ENCODE measurements at regions not wholly inside any gene's neighbourhood (a gene's known extent, or its start where the extent isn't known, plus 50 kb on each side); places are given as distances from the start of the nearest gene placed in this dataset.

- no peak for FAIRE-seq
These were observed 77.8 kb upstream of the TACR1 start for GRCh38 chr2:75277111-75277510.

- FAIRE-seq = no peak
These were observed 77.0 kb upstream of the TACR1 start for GRCh38 chr2:75276093-75277029.

- FAIRE-seq = no peak
These were observed 75.6 kb upstream of the TACR1 start for GRCh38 chr2:75274936-75275335.

GRCh38 chr2:75268112-75268511 lies 68.8 kb upstream of the TACR1 start:
- FAIRE-seq = no peak

GRCh38 chr2:75261923-75262322 lies 62.6 kb upstream of the TACR1 start:
- no peak for FAIRE-seq

- no peak for FAIRE-seq
These were observed 61.6 kb upstream of the TACR1 start for GRCh38 chr2:75260946-75261345.

- FAIRE-seq = no peak
These were observed 59.3 kb upstream of the TACR1 start for GRCh38 chr2:75258620-75259019.

- FAIRE-seq = no peak
These were observed 57.2 kb upstream of the TACR1 start for GRCh38 chr2:75256485-75256884.

- FAIRE-seq = no peak
These were observed 54.2 kb upstream of the TACR1 start for GRCh38 chr2:75253526-75253925.

- no peak for FAIRE-seq
These were observed 52.6 kb upstream of the TACR1 start for GRCh38 chr2:75251896-75252295.

Data from islet of Langerhans (tissue), 1 donor.